ENCODE measurements at regions not wholly inside any gene's neighbourhood (a gene's known extent, or its start where the extent isn't known, plus 50 kb on each side); places are given as distances from the start of the nearest gene placed in this dataset.

- H3K9me3 ChIP-seq: no peaks in the 10 kb centered on the region
- no peaks in the 10 kb centered on the region for H3K27me3 ChIP-seq
- no peaks in the 10 kb centered on the region for H3K4me1 ChIP-seq
- no peak overlapping the region for H3K4me3 ChIP-seq
- no peak overlapping the region for H3K27ac ChIP-seq
- TF ChIP-seq POLR2A (IDR thresholded peaks at IDR 0.05): no peak
- TF ChIP-seq, protein P1, sequence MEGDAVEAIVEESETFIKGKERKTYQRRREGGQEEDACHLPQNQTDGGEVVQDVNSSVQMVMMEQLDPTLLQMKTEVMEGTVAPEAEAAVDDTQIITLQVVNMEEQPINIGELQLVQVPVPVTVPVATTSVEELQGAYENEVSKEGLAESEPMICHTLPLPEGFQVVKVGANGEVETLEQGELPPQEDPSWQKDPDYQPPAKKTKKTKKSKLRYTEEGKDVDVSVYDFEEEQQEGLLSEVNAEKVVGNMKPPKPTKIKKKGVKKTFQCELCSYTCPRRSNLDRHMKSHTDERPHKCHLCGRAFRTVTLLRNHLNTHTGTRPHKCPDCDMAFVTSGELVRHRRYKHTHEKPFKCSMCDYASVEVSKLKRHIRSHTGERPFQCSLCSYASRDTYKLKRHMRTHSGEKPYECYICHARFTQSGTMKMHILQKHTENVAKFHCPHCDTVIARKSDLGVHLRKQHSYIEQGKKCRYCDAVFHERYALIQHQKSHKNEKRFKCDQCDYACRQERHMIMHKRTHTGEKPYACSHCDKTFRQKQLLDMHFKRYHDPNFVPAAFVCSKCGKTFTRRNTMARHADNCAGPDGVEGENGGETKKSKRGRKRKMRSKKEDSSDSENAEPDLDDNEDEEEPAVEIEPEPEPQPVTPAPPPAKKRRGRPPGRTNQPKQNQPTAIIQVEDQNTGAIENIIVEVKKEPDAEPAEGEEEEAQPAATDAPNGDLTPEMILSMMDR (IDR thresholded peaks at IDR 0.05): no peak
- no peaks in the 10 kb centered on the region for H3K36me3 ChIP-seq
- DNase-seq: no peak
- WGBS, 2 donors: 55 to 61% methylated on average over 1 of the region's 1 CpG
- intact Hi-C loops (cut with DNase I): no loop called here
Observed at GRCh38 chr13:84962849-84963248, 836.4 kb downstream of the SLITRK6 start.

DNA sequence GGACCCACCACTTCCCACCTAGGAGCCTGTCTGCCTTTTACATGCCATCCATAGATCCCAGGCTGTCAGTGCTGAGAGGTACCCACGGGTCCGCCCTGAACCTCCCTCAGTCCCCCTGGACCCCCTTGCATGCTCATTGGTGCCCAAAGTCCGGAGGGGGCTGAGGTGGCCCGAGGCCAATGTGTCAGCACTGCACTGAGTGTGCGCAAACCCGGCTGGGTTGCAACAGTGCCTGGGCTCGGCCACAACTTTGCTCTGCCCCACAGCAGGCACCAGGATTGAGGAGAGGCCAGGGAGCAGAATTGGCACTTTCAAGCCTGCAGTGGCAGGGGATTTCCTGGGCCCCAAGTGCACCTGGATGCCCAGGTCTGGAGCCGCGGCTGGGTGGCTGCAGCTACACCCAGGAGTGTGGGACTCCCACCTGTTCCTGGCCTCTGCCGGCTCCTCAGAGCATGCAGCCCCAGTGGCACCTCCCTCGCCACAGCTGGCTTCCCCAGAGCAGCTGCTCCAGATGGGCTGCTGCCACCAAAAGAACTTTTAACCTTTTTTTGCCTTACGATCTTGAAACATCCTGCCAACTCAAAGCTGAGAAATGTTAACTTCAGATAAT, 837.0 kb downstream of the SLITRK6 start:
- Histone ChIP-seq H3K4me1 (no peaks in the 10 kb centered on the region), H3K4me3 (no peak overlapping the region), H3K27ac (no peak overlapping the region), H3K27me3 (no peaks in the 10 kb centered on the region), H3K9me3 (no peaks in the 10 kb centered on the region), H3K36me3 (no peaks in the 10 kb centered on the region)
- intact Hi-C loops (cut with DNase I): no loop called here
- DNase-seq: no peak
- TF ChIP-seq POLR2A (IDR thresholded peaks at IDR 0.05): no peak
- TF ChIP-seq, protein P1 (IDR thresholded peaks at IDR 0.05): no peak
- WGBS, 2 donors: 70 to 84% methylated on average over 5 to 9 of the region's 12 CpGs

- 97 to 100% methylated on average over 1 to 4 of the region's 10 CpGs for WGBS, 2 donors
- DNase-seq: no peak
Observed at GRCh38 chr13:84961023-84961422, 838.2 kb downstream of the SLITRK6 start.

GRCh38 chr13:84959818-84960217, 839.4 kb downstream of the SLITRK6 start:
- TF ChIP-seq, protein P1 (IDR thresholded peaks at IDR 0.05): no peak
- no peak for TF ChIP-seq POLR2A (IDR thresholded peaks at IDR 0.05)
- Histone ChIP-seq H3K4me3 (no peak overlapping the region), H3K27ac (no peak overlapping the region), H3K4me1 (no peaks in the 10 kb centered on the region), H3K9me3 (no peaks in the 10 kb centered on the region), H3K36me3 (no peaks in the 10 kb centered on the region), H3K27me3 (no peaks in the 10 kb centered on the region)
- DNase-seq: no peak
- 59 to 100% methylated on average over 1 to 2 of the region's 2 CpGs for WGBS, 2 donors
- intact Hi-C loops (cut with DNase I): no loop called here

More at GRCh38 chr13:84961023-84961422, 838.2 kb downstream of the SLITRK6 start:
- no peaks in the 10 kb centered on the region for H3K27me3 ChIP-seq
- intact Hi-C loops (cut with DNase I): no loop called here
- no peak overlapping the region for H3K4me3 ChIP-seq
- H3K27ac ChIP-seq: no peak overlapping the region
- TF ChIP-seq, protein P1 (IDR thresholded peaks at IDR 0.05): no peak
- TF ChIP-seq POLR2A (IDR thresholded peaks at IDR 0.05): no peak
- H3K9me3 ChIP-seq: no peaks in the 10 kb centered on the region
- H3K36me3 ChIP-seq: no peaks in the 10 kb centered on the region
- H3K4me1 ChIP-seq: no peaks in the 10 kb centered on the region

DNA sequence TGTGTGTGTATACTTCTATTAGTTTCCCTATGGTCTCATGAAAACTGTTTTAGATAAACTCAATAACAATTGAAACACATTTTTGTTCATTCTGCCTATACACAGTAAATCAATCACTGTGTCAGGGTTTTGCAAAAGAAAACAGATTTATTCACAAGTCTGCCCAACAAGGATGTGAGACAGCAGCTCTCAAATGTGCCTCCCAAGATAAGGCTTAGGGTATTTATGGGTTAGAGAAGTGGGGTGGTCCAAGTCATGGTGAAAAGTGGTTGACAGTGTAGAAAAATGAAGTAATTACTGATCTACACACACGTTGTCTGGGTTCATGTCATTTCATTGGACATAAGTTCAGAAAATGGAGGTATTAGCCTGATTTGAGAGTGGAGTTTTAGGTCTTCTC, 844.6 kb downstream of the SLITRK6 start:
- no peaks in the 10 kb centered on the region for H3K27me3 ChIP-seq
- WGBS, 2 donors: 52 to 57% methylated on average over 1 of the region's 1 CpG
- H3K9me3 ChIP-seq: no peaks in the 10 kb centered on the region
- no peak overlapping the region for H3K4me3 ChIP-seq
- TF ChIP-seq POLR2A (IDR thresholded peaks at IDR 0.05): no peak
- TF ChIP-seq, protein P1 (IDR thresholded peaks at IDR 0.05): no peak
- no peaks in the 10 kb centered on the region for H3K4me1 ChIP-seq
- H3K27ac ChIP-seq: no peak overlapping the region
- no peaks in the 10 kb centered on the region for H3K36me3 ChIP-seq
- no peak for DNase-seq
- intact Hi-C loops (cut with DNase I): no loop called here

Measured in esophagus squamous epithelium (tissue), 5 donors.